GM19468 (cell line): ENCODE measurements at regions not wholly inside any gene's neighbourhood (a gene's known extent, or its start where the extent isn't known, plus 50 kb on each side); places are given as distances from the start of the nearest gene placed in this dataset.

ENCODE experiments used
- ATAC-seq: cut with Tn5 transposase; IDR thresholded peaks from one replicate; pipeline ENCODE4 v1.9.1; 2021; ENCODE audit warnings: mild to moderate bottlenecking, moderate library complexity, moderate number of reproducible peaks; ENCODE audit not compliant: unreplicated experiment; ENCODE audit errors: extremely low read depth

GRCh38 chr12:59260202-59260601, 335.6 kb upstream of the SLC16A7 start:
- ATAC-seq = no peak

DNA sequence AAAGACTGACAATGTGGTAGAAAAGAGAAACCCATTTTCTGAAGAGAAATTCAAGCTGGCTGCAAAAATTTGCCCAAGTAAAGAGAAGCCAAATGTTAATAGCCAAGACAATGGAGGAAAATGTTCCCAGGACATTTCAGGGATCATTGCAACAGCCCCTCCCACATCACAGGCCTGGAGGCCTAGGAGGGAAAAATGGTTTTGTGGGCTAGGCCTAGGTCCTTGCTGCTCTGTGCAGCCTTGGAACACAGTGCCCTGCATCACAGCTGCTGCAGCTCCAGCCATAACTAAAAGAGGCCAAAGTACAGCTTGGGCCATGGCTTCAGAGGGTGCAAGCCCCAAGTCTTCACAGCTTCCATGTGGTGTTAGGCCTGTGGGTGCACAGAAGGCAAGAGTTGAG, 332.4 kb upstream of the LRIG3 start:
- ATAC-seq = no peak

DNA sequence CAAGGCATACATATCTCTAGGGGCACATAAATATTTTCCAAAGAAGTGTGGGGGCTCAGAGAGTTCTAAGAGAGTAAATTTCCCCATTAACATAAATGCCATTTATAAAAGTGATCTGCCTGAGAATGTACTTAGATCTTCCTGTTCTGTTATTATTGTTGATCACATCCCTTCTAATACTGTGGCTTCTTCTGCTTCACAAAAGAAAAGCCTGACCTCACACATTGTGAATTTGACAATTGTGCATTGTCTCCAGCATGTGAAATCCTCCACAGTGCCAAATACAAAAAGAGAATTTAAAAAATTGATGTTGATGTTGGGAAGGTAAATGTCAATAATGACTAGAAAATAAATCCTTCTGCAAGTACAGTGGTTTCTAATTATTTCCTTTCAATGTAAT, 330.5 kb upstream of the LRIG3 start:
- no peak for ATAC-seq

GRCh38 chr12:59240048-59240447, 319.7 kb upstream of the LRIG3 start:
- ATAC-seq = no peak

DNA sequence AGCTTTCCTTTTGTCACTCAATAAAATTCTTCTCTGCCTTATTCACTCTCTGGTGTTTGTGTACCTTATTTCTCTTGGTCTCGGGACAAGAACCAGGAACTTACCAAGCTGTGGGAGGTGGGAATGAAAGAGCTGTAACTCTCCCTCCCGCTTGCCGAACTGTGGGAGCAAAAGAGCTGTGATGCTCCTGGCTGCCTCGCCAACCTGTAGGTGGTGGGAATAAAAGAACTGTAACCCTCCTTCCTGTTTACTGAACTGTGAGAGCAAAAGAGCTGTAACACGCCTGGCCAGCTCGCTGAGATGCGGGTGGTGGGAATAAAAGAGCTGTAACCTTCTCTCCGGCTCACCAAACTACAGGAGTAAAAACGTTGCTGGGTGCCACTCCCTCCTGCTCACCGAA, 314.1 kb upstream of the LRIG3 start:
- no peak for ATAC-seq

GRCh38 chr12:59230334-59230733, 310.0 kb upstream of the LRIG3 start:
- ATAC-seq = no peak

DNA sequence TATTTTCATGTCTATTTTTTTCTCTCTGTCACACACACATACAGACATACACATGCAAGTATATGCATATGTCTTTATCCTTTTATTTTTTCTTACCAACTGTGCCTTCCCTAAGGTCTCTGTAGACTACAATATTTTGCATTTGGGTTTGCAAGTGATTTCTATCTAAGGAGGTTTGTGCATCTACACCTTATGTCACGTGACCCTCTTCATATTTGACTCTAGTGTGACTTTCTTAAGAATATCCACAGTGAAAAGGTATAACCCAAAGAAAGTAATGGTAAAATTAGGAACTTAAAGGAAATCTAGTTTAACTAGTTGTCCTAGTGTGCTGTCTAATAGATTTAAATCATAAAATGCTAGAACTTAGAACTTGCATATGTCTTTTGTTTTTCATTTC, 298.8 kb upstream of the LRIG3 start:
- no peak for ATAC-seq

- no peak for ATAC-seq
Measured at GRCh38 chr12:59196989-59197388, 276.7 kb upstream of the LRIG3 start.

- ATAC-seq = no peak
Measured at GRCh38 chr12:59194794-59195193, 274.5 kb upstream of the LRIG3 start.

DNA sequence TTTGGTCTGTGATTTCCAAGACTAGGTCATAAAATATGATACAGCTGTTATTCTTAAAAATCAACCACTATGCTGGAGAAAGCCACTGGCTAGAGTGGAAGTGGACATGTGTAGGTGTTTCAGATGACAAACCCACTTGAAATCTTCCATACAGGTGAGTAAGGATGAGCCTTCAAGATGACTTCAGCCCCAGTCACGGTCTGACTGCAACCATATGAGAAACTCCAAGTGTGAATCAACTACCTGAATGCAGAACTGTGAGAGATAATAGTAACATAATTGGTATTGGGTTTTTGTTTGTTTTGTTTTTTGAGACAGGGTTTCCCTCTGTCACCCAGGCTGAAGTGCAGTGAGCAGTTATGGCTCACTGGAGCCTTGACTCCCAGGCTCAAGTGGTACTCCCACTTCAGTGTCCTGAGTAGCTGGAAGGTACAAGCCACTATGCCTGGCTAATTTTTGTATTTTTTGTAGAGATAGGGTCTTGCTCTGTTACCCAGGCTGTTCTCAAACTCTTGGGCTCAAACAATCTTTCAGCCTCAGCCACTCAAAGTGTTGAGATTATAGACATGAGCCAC, 273.3 kb upstream of the LRIG3 start:
- ATAC-seq = no peak

DNA sequence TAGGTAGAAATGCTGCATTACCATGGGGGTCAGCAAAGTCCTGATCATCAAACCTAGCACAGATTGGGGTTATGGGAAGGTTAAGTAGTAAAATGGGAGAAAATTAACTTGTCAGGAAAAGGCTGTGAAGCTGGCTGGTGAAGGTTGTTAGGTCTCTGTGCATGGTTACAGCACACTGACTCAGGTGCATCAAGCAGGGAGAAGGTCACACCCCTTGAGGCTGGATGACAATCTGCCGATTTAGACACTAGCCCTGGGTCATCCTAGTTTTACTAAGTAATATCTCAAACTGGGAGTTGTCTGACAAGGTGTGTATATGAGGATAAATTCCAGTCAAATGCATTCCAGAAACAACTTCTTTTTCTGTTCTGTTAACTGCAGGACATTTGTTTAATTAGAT, 271.1 kb upstream of the LRIG3 start:
- no peak for ATAC-seq

- ATAC-seq = no peak
Measured at GRCh38 chr12:59186451-59186850, 266.1 kb upstream of the LRIG3 start.

GRCh38 chr12:59185295-59185694, 265.0 kb upstream of the LRIG3 start:
- ATAC-seq = no peak

GRCh38 chr12:59182658-59183455, 262.6 kb upstream of the LRIG3 start:
- no peak for ATAC-seq

DNA sequence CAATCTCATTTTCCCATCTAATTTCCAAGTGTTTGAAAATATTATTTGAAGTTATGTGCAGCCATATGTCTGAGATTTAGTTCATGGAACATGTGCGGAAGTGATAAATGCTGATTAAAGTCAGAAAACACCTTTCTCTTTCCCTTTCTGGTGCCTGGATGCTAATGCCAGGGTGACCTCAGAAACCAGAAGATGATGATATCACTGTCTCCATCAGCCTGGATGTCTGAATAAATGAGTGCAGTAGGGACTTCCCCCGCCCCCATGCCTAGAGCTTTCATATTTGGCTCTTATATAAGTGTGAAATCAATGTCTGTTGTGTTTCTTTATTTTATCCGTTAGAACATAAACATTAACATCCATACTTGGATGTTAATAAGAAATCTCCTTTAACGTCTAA, 261.9 kb upstream of the LRIG3 start:
- ATAC-seq = no peak

GRCh38 chr12:59181196-59181777, 261.0 kb upstream of the LRIG3 start:
- no peak for ATAC-seq

DNA sequence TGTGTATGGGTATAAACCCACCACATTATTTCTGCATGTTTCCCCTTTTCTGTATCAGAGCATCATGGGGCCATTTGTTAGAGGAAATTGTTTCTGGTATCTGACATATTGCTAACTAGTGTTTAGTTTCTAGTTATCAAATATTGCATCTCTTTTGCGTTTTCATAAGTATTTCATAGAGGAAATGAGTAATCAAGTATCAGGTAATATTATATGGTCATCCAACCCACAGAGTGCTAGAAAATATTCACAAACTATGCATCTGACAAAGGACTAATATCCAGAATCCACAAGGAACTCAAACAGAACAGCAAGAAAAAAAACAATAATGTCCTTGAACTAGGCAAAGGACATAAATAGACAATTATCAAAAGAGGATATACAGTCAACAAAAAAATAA, 258.9 kb upstream of the LRIG3 start:
- no peak for ATAC-seq

GRCh38 chr12:59173695-59174094, 253.4 kb upstream of the LRIG3 start:
- ATAC-seq = no peak

- no peak for ATAC-seq
Measured at GRCh38 chr12:59168647-59169046, 248.3 kb upstream of the LRIG3 start.

- no peak for ATAC-seq
Measured at GRCh38 chr12:59166457-59166856, 246.2 kb upstream of the LRIG3 start.

GRCh38 chr12:59164991-59165718, 244.9 kb upstream of the LRIG3 start:
- no peak for ATAC-seq
